Mammary epithelial cell (primary cell): ENCODE measurements at regions not wholly inside any gene's neighbourhood (a gene's known extent, or its start where the extent isn't known, plus 50 kb on each side); places are given as distances from the start of the nearest gene placed in this dataset.

Source experiments
- EZH2 ChIP-seq: IDR thresholded peaks from 2 replicates; pipeline ENCODE4 v1.6.1; 2012; ENCODE audit warnings: low read length, inconsistent platforms, borderline replicate concordance
- TF ChIP-seq, protein P1 (sequence below), 2 donors: IDR thresholded peaks in 1 of 2; conservative IDR thresholded peaks in 1 of 2; 2 replicates each; pipeline ENCODE4 v1.5.1; 2011 to 2012; ENCODE audit warnings: inconsistent platforms in 2 of 2, low read length in 2 of 2, mild to moderate bottlenecking in 2 of 2, control low read depth in 1 of 2, low read depth in 1 of 2; ENCODE audit not compliant: insufficient read depth in 1 of 2; ENCODE audit errors: extremely low read depth in 1 of 2

DNA sequence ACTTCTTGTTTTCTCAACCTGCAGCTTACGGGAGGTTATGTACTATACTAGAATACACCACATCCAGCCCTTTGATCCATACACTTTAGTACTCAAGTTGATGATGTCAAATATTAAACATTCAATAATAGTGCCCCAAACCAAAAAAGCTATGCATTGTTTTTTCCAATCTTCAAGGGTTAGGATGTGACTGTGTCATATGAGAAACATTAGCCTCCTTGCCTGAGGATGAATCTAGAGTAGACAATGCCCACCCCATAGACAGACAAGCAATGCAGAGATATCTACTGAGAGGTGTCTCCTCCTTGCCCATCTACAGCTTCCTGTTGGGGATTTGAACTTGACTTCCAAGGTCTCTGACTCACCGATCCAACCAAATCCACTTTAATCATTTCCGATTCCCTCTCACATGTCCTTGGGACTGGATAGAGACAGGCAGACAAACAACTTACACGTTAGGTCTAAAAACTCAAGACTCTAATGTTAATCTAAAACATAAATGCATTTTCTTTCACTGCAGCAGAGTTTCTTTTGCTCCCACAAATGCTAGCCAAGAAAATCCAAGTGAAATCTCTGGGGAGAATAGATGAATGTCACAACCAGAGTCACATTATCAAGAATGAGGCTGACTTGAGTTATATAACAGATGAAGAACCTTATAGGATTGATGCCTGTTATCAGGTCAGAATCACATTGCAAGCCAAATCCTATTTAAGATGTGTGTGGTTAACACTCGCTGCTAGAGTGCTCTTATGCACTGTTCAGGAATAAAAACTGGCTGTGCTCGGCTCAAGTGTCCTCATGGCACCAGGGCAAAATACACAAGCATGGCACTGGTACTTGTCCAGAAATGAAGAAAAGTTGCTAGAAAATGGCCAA is 75.5 kb upstream of the TNFAIP3 start:
- TF ChIP-seq, protein P1, sequence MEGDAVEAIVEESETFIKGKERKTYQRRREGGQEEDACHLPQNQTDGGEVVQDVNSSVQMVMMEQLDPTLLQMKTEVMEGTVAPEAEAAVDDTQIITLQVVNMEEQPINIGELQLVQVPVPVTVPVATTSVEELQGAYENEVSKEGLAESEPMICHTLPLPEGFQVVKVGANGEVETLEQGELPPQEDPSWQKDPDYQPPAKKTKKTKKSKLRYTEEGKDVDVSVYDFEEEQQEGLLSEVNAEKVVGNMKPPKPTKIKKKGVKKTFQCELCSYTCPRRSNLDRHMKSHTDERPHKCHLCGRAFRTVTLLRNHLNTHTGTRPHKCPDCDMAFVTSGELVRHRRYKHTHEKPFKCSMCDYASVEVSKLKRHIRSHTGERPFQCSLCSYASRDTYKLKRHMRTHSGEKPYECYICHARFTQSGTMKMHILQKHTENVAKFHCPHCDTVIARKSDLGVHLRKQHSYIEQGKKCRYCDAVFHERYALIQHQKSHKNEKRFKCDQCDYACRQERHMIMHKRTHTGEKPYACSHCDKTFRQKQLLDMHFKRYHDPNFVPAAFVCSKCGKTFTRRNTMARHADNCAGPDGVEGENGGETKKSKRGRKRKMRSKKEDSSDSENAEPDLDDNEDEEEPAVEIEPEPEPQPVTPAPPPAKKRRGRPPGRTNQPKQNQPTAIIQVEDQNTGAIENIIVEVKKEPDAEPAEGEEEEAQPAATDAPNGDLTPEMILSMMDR (conservative IDR thresholded peaks at IDR 0.05 in 1 of 2, IDR thresholded peaks at IDR 0.05 in 1 of 2; ENCODE audit: extremely low read depth in 1 of 2, insufficient read depth in 1 of 2, low read depth in 1 of 2, low read length in 2 of 2): no peak
- TF ChIP-seq EZH2: no peak
